Small intestine (tissue), 7 donors: ENCODE measurements at regions not wholly inside any gene's neighbourhood (a gene's known extent, or its start where the extent isn't known, plus 50 kb on each side); places are given as distances from the start of the nearest gene placed in this dataset.
"Not testable (repeated sequence)": the region's sequence is repeated elsewhere in the genome, so short reads cannot be mapped to it uniquely, and the experiment has no call there.

Experiments used
- DNase-seq, 2 donors: peaks; one replicate each; pipeline versions ENCODE4 v3.0.0 to v3.0.0-alpha.2; 2013
- FAIRE-seq: peaks from 2 replicates; lab custom pipeline; 2012; peaks lifted over from hg19 to GRCh38; lab: Jason Lieb, UNC
- H3K27ac ChIP-seq, 3 donors: one replicate each; pipeline ENCODE4 v1.5.1; 2013; ENCODE audit warnings: low read length in 2 of 3, mild to moderate bottlenecking in 2 of 3, control low read depth in 1 of 3, inconsistent platforms in 1 of 3, low read depth in 1 of 3, moderate library complexity in 1 of 3
- H3K27me3 ChIP-seq, 3 donors: one replicate each; pipeline ENCODE4 v1.6.1; 2013; ENCODE audit warnings: low read length in 3 of 3, inconsistent platforms in 1 of 3; ENCODE audit not compliant: control insufficient read depth in 3 of 3, insufficient read depth in 3 of 3
- H3K36me3 ChIP-seq, 3 donors: one replicate each; pipeline ENCODE4 v1.6.1; 2013; ENCODE audit warnings: low read length in 3 of 3, inconsistent platforms in 1 of 3, low read depth in 1 of 3, mild to moderate bottlenecking in 1 of 3, moderate library complexity in 1 of 3; ENCODE audit not compliant: control insufficient read depth in 3 of 3, insufficient read depth in 2 of 3
- H3K4me1 ChIP-seq, 3 donors: one replicate each; pipeline ENCODE4 v1.6.1; 2013; ENCODE audit warnings: low read length in 2 of 3, inconsistent platforms in 1 of 3, low read depth in 1 of 3, mild to moderate bottlenecking in 1 of 3, moderate library complexity in 1 of 3; ENCODE audit not compliant: control insufficient read depth in 3 of 3, insufficient read depth in 2 of 3
- H3K4me3 ChIP-seq, 3 donors: one replicate each; pipeline ENCODE4 v1.5.1; 2013; ENCODE audit warnings: low read length in 3 of 3, control low read depth in 1 of 3, inconsistent platforms in 1 of 3, low read depth in 1 of 3, mild to moderate bottlenecking in 1 of 3, moderate library complexity in 1 of 3
- H3K9me3 ChIP-seq, 2 donors: one replicate each; pipeline ENCODE4 v1.6.1; 2013; ENCODE audit warnings: low read depth in 1 of 2, low read length in 1 of 2; ENCODE audit not compliant: control insufficient read depth in 2 of 2, insufficient read depth in 1 of 2
- WGBS, 3 donors: extraction: QIAGEN DNeasy Blood & Tissue Kit; methylation state at CpG; one replicate each; pipeline ENCODE4 v1.1.7; 2013; 5-methylcytosine and 5-hydroxymethylcytosine counted together
- donor health status: healthy with polysubstance abuse.
- donor health status: control.
- donor health status: control.
- donor health status: Bipolar disorder and iron deficiency.
- donor health status: healthy.

GRCh38 chr20:18876394-18876793, 62.8 kb downstream of the SCP2D1 start:
- not testable (repeated sequence) for H3K9me3 ChIP-seq, FAIRE-seq, H3K4me1 ChIP-seq, DNase-seq, H3K4me3 ChIP-seq, H3K36me3 ChIP-seq, H3K27ac ChIP-seq, H3K27me3 ChIP-seq

DNA sequence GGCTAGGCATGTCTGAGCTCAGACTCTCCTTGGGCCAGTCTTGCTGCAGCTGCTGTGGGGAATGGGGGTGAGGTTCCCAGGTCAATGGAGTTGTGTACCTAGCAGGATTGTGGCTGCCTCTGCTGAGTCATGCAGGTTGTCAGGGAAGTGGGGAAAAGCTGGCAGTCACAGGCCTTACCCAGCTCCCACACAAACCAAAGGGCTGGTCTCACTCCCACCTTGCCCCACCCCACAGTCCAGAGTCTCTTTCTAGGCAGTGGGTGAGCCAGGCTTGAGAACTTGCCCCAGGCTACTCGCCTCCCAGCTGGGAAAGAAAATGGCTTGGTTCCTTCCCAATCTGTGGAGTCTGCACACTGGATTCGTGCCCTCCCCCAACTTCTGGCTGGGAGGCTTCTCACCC, 65.7 kb downstream of the SCP2D1 start:
- FAIRE-seq (no peak), DNase-seq (peak in 1 of 2 donors; percentile 8)
- WGBS, 3 donors: 35 to 67% (median 56%) methylated on average over 2 of the region's 2 CpGs
- Histone ChIP-seq H3K27ac (no peak overlapping the region), H3K27me3 (no peaks in the 10 kb centered on the region), H3K36me3 (no peaks in the 10 kb centered on the region), H3K9me3 (no peaks in the 10 kb centered on the region), H3K4me1 (no peaks in the 10 kb centered on the region), H3K4me3 (no peak overlapping the region)

- Histone ChIP-seq H3K9me3 (no peaks in the 10 kb centered on the region), H3K4me3 (no peak overlapping the region), H3K4me1 (no peaks in the 10 kb centered on the region), H3K27ac (no peak overlapping the region), H3K36me3 (no peaks in the 10 kb centered on the region), H3K27me3 (no peaks in the 10 kb centered on the region)
- WGBS, 3 donors: 37 to 59% (median 49%) methylated on average over 1 of the region's 1 CpG
- FAIRE-seq: no peak
- DNase-seq: no peak
Observed at GRCh38 chr20:18886756-18887155, 73.2 kb downstream of the SCP2D1 start.

DNA sequence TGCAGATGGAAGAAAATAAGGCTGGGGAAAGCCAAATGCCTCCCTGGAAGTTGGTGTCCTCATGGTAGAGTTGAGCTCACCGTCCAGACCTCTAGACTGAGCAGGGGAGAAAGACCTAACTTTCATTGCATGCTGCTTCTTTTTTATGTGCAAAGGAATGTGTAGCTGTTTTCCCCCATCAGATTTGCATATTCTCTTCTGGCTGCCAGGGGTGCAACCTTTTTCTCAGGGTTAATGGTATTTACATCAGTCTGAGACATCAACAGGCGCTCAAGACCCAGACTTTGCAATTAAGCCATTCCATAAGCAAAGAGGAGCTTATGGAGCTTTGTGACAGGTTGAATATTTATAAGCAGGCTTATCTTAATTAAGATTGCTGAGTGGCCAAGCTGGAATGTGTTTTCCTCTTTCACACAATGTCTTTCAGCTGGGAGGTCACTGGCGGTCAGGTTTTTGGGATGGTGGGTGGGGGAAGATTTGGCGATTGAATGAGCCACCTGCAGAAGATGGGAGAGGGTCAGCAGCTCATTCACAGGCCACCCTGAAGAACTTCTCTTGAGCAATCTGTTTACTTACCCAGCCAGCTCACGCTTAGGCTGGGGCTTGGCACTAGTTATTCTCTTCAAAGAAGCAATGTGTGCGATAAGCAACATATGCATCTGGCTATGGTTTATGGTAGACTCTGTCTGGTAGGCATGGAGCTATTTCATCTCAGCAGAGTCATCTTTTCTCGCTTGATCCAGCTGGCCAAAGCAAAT, 88.6 kb downstream of the SCP2D1 start:
- Histone ChIP-seq H3K4me3 (no peak overlapping the region), H3K27me3 (no peaks in the 10 kb centered on the region), H3K36me3 (no peaks in the 10 kb centered on the region), H3K9me3 (no peaks in the 10 kb centered on the region), H3K4me1 (no peaks in the 10 kb centered on the region), H3K27ac (no peak overlapping the region)
- 62 to 78% (median 77%) methylated on average over 7 of the region's 7 CpGs for WGBS, 3 donors
- DNase-seq (no peak), FAIRE-seq (no peak)

DNA sequence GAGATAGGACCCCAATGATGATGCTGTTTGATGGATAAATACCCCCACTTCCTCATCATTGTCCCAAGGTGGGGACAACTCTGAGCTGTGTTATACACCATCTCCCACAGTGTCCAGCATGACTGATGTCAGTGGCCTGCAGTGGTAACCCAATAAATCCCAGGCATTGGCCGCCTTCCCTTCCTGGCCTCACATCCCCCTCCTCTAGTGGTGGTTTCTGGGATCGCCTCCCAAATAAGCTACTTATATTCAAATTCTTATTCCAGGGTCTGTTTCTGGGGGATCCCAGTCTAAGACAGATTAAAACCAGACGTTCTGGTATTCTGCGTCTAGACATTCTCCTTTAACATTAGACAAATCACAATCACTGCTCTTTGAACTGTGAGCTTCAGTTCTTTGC, 90.6 kb downstream of the SCP2D1 start:
- DNase-seq (no peak), FAIRE-seq (no peak)
- Histone ChIP-seq H3K4me1 (no peaks in the 10 kb centered on the region), H3K36me3 (no peaks in the 10 kb centered on the region), H3K9me3 (no peaks in the 10 kb centered on the region), H3K27ac (no peak overlapping the region), H3K4me3 (no peak overlapping the region), H3K27me3 (no peaks in the 10 kb centered on the region)
- WGBS, 3 donors: 39 to 67% (median 51%) methylated on average over 4 of the region's 4 CpGs

DNA sequence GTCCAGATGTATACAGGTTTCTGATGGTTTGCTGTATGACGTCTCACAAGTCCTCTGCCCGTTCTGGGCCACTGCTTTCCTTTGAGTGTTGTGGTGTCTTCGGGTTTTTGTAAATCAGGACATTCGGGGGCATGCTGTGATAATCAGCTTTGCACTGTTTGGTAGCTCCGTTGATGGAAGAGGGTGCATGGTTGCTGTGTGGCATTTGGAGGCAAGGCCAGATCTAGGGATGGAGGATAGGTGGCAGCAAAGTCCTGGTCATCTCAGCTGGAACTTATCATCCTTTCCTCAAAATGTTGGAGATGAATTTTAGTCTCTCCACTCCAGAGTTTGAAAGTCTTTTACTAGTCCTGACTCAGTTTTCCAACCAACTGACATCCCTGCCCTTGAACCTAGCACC, 91.0 kb downstream of the SCP2D1 start:
- WGBS, 3 donors: 49 to 68% (median 61%) methylated on average over 5 of the region's 5 CpGs
- FAIRE-seq (no peak), DNase-seq (peak; percentile 6 to 9)
- Histone ChIP-seq H3K36me3 (no peaks in the 10 kb centered on the region), H3K4me3 (no peak overlapping the region), H3K4me1 (no peaks in the 10 kb centered on the region), H3K27me3 (no peaks in the 10 kb centered on the region), H3K9me3 (no peaks in the 10 kb centered on the region), H3K27ac (no peak overlapping the region)

DNA sequence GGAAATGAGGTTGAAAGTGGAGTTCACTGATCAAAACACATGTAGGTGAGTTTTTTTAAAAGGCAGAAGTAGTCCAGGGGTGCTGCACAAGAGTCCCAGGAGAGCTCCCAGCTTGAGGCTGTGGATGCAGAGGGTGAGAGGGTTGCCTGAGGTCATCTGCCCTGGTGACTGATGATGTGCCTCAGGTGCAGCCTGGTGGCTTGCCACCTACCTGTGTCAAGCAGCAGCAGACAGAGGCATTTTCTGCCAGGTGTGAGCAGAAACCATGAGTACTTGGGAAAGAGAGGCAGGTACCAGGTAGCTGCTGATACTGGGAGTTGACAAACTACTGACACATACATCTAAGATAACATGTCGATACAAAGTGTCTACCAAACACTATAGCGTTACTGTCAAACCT, 92.5 kb downstream of the SCP2D1 start:
- DNase-seq (no peak), FAIRE-seq (no peak)
- Histone ChIP-seq H3K4me3 (no peak overlapping the region), H3K36me3 (no peaks in the 10 kb centered on the region), H3K27me3 (no peaks in the 10 kb centered on the region), H3K4me1 (no peaks in the 10 kb centered on the region), H3K27ac (no peak overlapping the region), H3K9me3 (no peaks in the 10 kb centered on the region)
- 50 to 91% (median 66%) methylated on average over 2 of the region's 2 CpGs for WGBS, 3 donors

DNA sequence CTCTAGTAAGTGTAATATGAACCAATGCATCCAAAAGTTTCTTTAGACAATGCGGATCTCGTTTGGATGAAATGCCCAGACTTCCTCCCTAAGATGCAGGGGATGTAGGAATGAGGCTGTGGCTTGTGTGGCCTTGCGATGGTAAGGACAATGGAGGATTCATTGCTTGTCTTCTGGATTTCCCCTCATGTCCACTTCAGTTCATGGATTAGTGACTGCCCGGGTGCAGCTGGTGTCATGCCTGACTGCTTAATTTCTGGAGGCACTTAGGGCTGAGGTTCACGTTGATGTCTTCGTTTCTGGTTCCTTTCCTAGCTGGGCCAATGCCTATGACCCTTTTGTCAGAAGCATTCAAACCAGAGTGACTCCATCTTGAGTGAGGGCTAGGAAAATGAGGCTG, 93.8 kb downstream of the SCP2D1 start:
- Histone ChIP-seq H3K4me3 (no peak overlapping the region), H3K4me1 (no peaks in the 10 kb centered on the region), H3K27ac (no peak overlapping the region), H3K27me3 (no peaks in the 10 kb centered on the region), H3K36me3 (no peaks in the 10 kb centered on the region), H3K9me3 (no peaks in the 10 kb centered on the region)
- WGBS, 3 donors: 76 to 87% (median 80%) methylated on average over 6 of the region's 6 CpGs
- DNase-seq: no peak
- no peak for FAIRE-seq

DNA sequence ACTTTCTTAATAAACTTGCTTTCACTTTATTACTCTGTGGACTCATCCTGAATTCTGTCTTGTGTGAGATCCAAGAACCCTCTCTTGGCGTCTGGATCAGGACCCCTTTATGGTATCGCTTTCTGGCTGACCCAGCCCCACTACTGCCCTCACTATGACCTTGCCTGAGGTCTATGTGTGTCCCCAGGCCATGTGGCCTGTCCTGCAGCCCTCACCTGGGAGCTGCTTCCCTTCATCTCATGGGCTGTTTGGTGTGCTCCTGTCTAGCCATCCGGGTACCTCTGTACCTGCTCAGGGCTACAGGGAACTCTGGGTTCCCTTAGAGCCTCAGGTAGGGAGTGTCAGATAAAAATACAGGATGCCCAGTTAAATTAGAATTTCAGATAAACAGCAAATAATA, 94.5 kb downstream of the SCP2D1 start:
- WGBS, 3 donors: 63 to 77% (median 67%) methylated on average over 3 of the region's 3 CpGs
- H3K9me3 ChIP-seq: no peaks in the 10 kb centered on the region
- peak overlapping the region in 1 of 3 donors; percentile 20 for H3K27ac ChIP-seq
- DNase-seq: no peak
- no peak overlapping the region for H3K4me3 ChIP-seq
- no peaks in the 10 kb centered on the region for H3K4me1 ChIP-seq
- no peak for FAIRE-seq
- H3K36me3 ChIP-seq: no peaks in the 10 kb centered on the region
- no peaks in the 10 kb centered on the region for H3K27me3 ChIP-seq
